Osteoblast (primary cell): ENCODE measurements at regions not wholly inside any gene's neighbourhood (a gene's known extent, or its start where the extent isn't known, plus 50 kb on each side); places are given as distances from the start of the nearest gene placed in this dataset.

Experiments used
- DNase-seq: peaks from one replicate; pipeline ENCODE4 v3.0.0; 2011; ENCODE audit warnings: low spot score, mixed read lengths; ENCODE audit not compliant: insufficient read length; ENCODE audit errors: missing footprints
- H2AFZ ChIP-seq: 2 replicates; pipeline ENCODE4 v1.6.0; 2011; ENCODE audit warnings: mild to moderate bottlenecking, low read length
- H3K27ac ChIP-seq: 2 replicates; pipeline ENCODE4 v1.5.1; 2011; ENCODE audit warnings: mild to moderate bottlenecking, low read depth, low read length, moderate library complexity
- H3K27me3 ChIP-seq: 2 replicates; pipeline ENCODE4 v1.6.0; 2012; ENCODE audit warnings: mild to moderate bottlenecking, control low read depth, inconsistent platforms, low read length, moderate library complexity; ENCODE audit not compliant: insufficient read depth
- H3K36me3 ChIP-seq: 2 replicates; pipeline ENCODE4 v1.5.1; 2011; ENCODE audit warnings: mild to moderate bottlenecking, low read length, control low read depth, moderate library complexity; ENCODE audit not compliant: insufficient read depth
- H3K4me1 ChIP-seq: 2 replicates; pipeline ENCODE4 v1.5.1; 2011; ENCODE audit warnings: mild to moderate bottlenecking, low read length, control low read depth, moderate library complexity; ENCODE audit not compliant: insufficient read depth
- H3K4me2 ChIP-seq: 2 replicates; pipeline ENCODE4 v1.6.0; 2011; ENCODE audit warnings: mild to moderate bottlenecking, low read length; ENCODE audit not compliant: insufficient read depth
- H3K4me3 ChIP-seq: fragments of 200-600 bp; sonication (generic); 3 replicates; pipeline ENCODE4 v1.5.1; 2012; ENCODE audit warnings: mild to moderate bottlenecking, low read length, inconsistent platforms; ENCODE audit not compliant: insufficient read depth
- H3K79me2 ChIP-seq: 2 replicates; pipeline ENCODE4 v1.6.0; 2012; ENCODE audit warnings: mild to moderate bottlenecking, low read length, control low read depth, inconsistent platforms; ENCODE audit not compliant: insufficient read depth
- H3K9me3 ChIP-seq: 2 replicates; pipeline ENCODE4 v1.5.1; 2011; ENCODE audit warnings: low read depth, low read length, control low read depth
- H4K20me1 ChIP-seq: 2 replicates; pipeline ENCODE4 v1.6.0; 2012; ENCODE audit warnings: mild to moderate bottlenecking, low read length, control low read depth; ENCODE audit not compliant: insufficient read depth
- TF ChIP-seq, protein P1 (sequence below): IDR thresholded peaks from 2 replicates; pipeline ENCODE4 v1.5.1; 2011; ENCODE audit warnings: mild to moderate bottlenecking, low read depth, low read length, moderate library complexity; ENCODE audit errors: extremely low read depth

DNA sequence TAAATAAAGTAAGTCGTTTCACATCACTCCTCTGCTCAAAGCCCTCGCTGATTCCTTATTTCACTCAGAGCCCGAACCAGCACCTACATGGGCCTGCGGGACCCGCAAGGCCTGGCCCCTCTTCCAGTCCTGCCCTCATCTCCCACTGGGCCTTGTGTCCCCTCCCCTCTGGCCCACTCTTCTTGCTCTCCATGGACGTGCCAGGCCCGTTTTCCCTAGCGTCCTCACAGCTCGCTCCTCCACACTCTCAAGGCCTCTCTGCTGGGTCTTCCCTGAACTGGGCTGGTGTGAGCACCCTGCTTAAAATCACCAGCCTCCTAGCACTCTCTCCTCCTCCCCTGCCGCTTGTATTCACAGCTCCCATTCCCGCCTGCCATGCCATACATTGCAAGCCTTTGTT, 237.9 kb downstream of the FOXD2 start:
- Histone ChIP-seq H3K27me3 (no peaks in the 10 kb centered on the region), H3K79me2 (no peaks in the 10 kb centered on the region), H3K36me3 (no peaks in the 10 kb centered on the region), H3K27ac (no peak overlapping the region), H2AFZ (no peak overlapping the region), H3K4me1 (no peaks in the 10 kb centered on the region), H4K20me1 (no peaks in the 10 kb centered on the region), H3K4me2 (no peak overlapping the region), H3K4me3 (no peak overlapping the region), H3K9me3 (no peaks in the 10 kb centered on the region)
- TF ChIP-seq, protein P1, sequence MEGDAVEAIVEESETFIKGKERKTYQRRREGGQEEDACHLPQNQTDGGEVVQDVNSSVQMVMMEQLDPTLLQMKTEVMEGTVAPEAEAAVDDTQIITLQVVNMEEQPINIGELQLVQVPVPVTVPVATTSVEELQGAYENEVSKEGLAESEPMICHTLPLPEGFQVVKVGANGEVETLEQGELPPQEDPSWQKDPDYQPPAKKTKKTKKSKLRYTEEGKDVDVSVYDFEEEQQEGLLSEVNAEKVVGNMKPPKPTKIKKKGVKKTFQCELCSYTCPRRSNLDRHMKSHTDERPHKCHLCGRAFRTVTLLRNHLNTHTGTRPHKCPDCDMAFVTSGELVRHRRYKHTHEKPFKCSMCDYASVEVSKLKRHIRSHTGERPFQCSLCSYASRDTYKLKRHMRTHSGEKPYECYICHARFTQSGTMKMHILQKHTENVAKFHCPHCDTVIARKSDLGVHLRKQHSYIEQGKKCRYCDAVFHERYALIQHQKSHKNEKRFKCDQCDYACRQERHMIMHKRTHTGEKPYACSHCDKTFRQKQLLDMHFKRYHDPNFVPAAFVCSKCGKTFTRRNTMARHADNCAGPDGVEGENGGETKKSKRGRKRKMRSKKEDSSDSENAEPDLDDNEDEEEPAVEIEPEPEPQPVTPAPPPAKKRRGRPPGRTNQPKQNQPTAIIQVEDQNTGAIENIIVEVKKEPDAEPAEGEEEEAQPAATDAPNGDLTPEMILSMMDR: no peak
- DNase-seq: no peak

DNA sequence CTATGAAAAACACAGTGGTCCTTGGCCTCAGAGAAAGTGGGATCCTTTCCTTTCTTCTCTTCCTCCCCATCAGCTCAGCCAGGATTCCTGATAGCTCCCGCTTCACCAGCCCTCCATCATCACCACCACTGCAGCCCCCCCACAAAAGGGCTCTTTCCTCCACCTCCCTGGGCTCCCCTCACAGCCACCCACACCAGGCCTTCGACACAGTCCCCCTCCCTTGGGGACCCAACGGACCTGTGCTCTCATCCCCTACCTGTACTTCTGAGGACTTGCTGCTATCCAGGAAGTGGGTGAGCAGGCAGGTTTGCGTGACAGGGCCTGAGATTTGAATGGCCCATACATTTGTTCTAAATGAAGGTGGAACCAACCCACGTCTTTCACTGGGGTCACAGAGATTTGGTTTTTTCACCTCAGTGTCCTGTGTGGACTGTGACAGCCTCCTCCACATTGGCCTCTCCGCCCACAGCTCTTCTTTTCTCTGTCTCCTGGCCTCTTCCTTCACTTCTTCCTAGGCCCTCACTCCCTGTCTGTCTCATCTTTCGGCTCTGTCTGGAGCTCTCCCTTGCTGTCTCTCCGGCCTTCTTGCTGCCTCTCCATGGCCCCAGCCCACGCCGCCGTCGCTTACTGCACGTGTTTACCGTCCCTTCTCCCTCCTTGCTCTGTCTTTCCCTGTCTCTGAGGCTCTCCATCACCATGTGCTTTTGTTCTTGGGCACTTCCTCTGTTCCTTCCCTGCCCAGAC, 238.6 kb downstream of the FOXD2 start:
- no peaks in the 10 kb centered on the region for H3K9me3 ChIP-seq
- no peaks in the 10 kb centered on the region for H3K79me2 ChIP-seq
- H3K4me1 ChIP-seq: no peaks in the 10 kb centered on the region
- H3K27ac ChIP-seq: no peak overlapping the region
- no peak overlapping the region for H2AFZ ChIP-seq
- H3K4me2 ChIP-seq: no peak overlapping the region
- no peaks in the 10 kb centered on the region for H3K27me3 ChIP-seq
- no peaks in the 10 kb centered on the region for H4K20me1 ChIP-seq
- DNase-seq: no peak
- TF ChIP-seq, protein P1: no peak
- H3K4me3 ChIP-seq: no peak overlapping the region
- H3K36me3 ChIP-seq: no peaks in the 10 kb centered on the region

- Histone ChIP-seq H3K27ac (no peak overlapping the region), H3K4me2 (no peak overlapping the region), H4K20me1 (no peaks in the 10 kb centered on the region), H3K79me2 (no peaks in the 10 kb centered on the region), H3K4me1 (no peaks in the 10 kb centered on the region), H3K27me3 (no peaks in the 10 kb centered on the region), H3K9me3 (no peaks in the 10 kb centered on the region), H3K36me3 (no peaks in the 10 kb centered on the region), H3K4me3 (no peak overlapping the region), H2AFZ (no peak overlapping the region)
- DNase-seq: no peak
- TF ChIP-seq, protein P1: no peak
These were observed 239.5 kb downstream of the FOXD2 start for GRCh38 chr1:47677241-47677940.

- TF ChIP-seq, protein P1: no peak
- H3K27me3 ChIP-seq: no peaks in the 10 kb centered on the region
These were observed 240.7 kb downstream of the FOXD2 start for GRCh38 chr1:47678464-47678980.

More at GRCh38 chr1:47678464-47678980, 240.7 kb downstream of the FOXD2 start:
- Histone ChIP-seq H3K79me2 (no peaks in the 10 kb centered on the region), H3K4me3 (no peak overlapping the region), H3K9me3 (no peaks in the 10 kb centered on the region), H4K20me1 (no peaks in the 10 kb centered on the region), H3K4me1 (no peaks in the 10 kb centered on the region), H3K36me3 (no peaks in the 10 kb centered on the region), H3K27ac (no peak overlapping the region), H3K4me2 (no peak overlapping the region), H2AFZ (no peak overlapping the region)
- DNase-seq: no peak
